Nephron (organoid): ENCODE measurements at regions not wholly inside any gene's neighbourhood (a gene's known extent, or its start where the extent isn't known, plus 50 kb on each side); places are given as distances from the start of the nearest gene placed in this dataset.

ENCODE experiments used
- H3K27ac Mint-ChIP-seq, 3 experiments: 2 replicates each; pipeline ENCODE4 v1.8.0; 2020; ENCODE audit warnings: mixed read lengths in 3 of 3, mild to moderate bottlenecking in 2 of 3, moderate library complexity in 1 of 3
- H3K27me3 Mint-ChIP-seq: 2 replicates; pipeline ENCODE4 v1.8.0; 2021; ENCODE audit warnings: low read depth, mild to moderate bottlenecking, moderate library complexity, mixed read lengths
- H3K36me3 Mint-ChIP-seq: 2 replicates; pipeline ENCODE4 v1.8.0; 2020; ENCODE audit warnings: low read depth, mixed read lengths
- H3K4me1 Mint-ChIP-seq: 2 replicates; pipeline ENCODE4 v1.8.0; 2020; ENCODE audit warnings: mixed read lengths
- H3K4me3 Mint-ChIP-seq, 3 experiments: 2 replicates each; pipeline ENCODE4 v1.8.0; 2020; ENCODE audit warnings: mild to moderate bottlenecking in 3 of 3, mixed read lengths in 3 of 3, moderate library complexity in 2 of 3
- H3K9me3 Mint-ChIP-seq: 2 replicates; pipeline ENCODE4 v1.8.0; 2020; ENCODE audit warnings: mixed read lengths
- TF ChIP-seq, protein P1 (sequence below), 3 experiments: fragments of 200-600 bp; sonication (generic); IDR thresholded peaks; one replicate each; pipeline ENCODE4 v1.5.0; 2021; ENCODE audit warnings: antibody characterized with exemption in 3 of 3; ENCODE audit not compliant: unreplicated experiment in 3 of 3

GRCh38 chr3:171986176-171986575, 53.2 kb upstream of the FNDC3B start:
- H3K9me3 Mint-ChIP-seq = peaks cover 3% of the 10 kb centered on the region
- H3K36me3 Mint-ChIP-seq = no peaks in the 10 kb centered on the region
- H3K4me1 Mint-ChIP-seq = peaks cover 4% of the 10 kb centered on the region

DNA sequence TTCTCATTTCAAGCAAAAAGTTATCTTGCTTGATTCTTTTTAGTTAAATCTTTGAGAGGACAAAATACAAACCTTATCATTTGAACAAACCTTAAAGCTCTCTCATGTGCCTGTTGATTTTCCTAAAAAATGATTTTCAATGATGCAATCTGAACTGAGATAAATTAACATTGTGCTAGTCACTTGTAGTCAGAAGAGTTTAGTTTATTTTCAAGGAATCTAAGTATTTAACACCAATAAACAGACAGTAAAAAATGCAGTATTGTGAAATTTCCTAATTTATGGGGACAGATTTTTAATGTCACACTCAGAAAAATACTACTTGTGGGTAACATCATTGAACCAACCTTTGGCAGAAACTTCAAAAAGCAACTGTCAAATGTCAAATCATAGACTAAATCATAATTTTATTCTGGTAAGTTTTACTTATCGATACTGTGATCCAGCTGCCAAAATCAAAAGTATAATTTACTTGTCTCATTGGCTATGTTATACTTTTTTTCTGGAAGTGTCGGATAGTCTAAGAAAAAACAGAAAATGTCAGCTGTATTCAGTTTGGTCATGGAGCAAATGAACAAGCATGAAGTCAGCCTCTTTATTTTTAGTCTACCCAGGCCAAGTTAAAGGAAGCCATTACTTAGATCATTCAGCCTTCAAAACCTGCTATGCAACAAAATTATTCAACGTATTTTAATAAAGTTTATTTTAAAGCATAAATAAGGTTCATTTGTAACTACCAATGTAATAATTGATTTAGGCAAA, 52.4 kb upstream of the FNDC3B start:
- TF ChIP-seq, protein P1, sequence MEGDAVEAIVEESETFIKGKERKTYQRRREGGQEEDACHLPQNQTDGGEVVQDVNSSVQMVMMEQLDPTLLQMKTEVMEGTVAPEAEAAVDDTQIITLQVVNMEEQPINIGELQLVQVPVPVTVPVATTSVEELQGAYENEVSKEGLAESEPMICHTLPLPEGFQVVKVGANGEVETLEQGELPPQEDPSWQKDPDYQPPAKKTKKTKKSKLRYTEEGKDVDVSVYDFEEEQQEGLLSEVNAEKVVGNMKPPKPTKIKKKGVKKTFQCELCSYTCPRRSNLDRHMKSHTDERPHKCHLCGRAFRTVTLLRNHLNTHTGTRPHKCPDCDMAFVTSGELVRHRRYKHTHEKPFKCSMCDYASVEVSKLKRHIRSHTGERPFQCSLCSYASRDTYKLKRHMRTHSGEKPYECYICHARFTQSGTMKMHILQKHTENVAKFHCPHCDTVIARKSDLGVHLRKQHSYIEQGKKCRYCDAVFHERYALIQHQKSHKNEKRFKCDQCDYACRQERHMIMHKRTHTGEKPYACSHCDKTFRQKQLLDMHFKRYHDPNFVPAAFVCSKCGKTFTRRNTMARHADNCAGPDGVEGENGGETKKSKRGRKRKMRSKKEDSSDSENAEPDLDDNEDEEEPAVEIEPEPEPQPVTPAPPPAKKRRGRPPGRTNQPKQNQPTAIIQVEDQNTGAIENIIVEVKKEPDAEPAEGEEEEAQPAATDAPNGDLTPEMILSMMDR (IDR thresholded peaks at IDR 0.05; ENCODE audit: unreplicated experiment in 3 of 3) = no peak
- H3K4me3 Mint-ChIP-seq = no peak overlapping the region
- no peaks in the 10 kb centered on the region for H3K27me3 Mint-ChIP-seq
- peaks cover 4% of the 10 kb centered on the region for H3K4me1 Mint-ChIP-seq
- no peaks in the 10 kb centered on the region for H3K36me3 Mint-ChIP-seq
- no peak overlapping the region for H3K27ac Mint-ChIP-seq
- H3K9me3 Mint-ChIP-seq = peaks cover 3% of the 10 kb centered on the region

More at GRCh38 chr3:171986176-171986575, 53.2 kb upstream of the FNDC3B start:
- Mint-ChIP-seq H3K4me3 (no peak overlapping the region), H3K27ac (no peak overlapping the region), H3K27me3 (no peaks in the 10 kb centered on the region)
- TF ChIP-seq, protein P1 (IDR thresholded peaks at IDR 0.05; ENCODE audit: unreplicated experiment in 3 of 3) = no peak
